Adrenal gland (tissue), 9 donors: ENCODE measurements at regions not wholly inside any gene's neighbourhood (a gene's known extent, or its start where the extent isn't known, plus 50 kb on each side); places are given as distances from the start of the nearest gene placed in this dataset.

Source experiments
- DNase-seq, 7 donors: peaks; one replicate each; pipeline ENCODE4 v3.0.0-alpha.2; 2019 to 2020
- H3K27ac ChIP-seq, 5 donors: fragments of 200-600 bp; sonication (generic) in 4 of 5; 1 replicate in 3 of 5; 2 replicates in 2 of 5; pipeline versions ENCODE4 v1.5.1 to v1.8.0; 2016 to 2020; ENCODE audit warnings: mild to moderate bottlenecking in 1 of 5
- H3K27me3 ChIP-seq: fragments of 200-600 bp; 2 replicates; pipeline ENCODE4 v1.8.0; 2021
- H3K36me3 ChIP-seq, 2 donors: fragments of 200-600 bp; replicated peaks in 1 of 2; 1 replicate in 1 of 2; 2 replicates in 1 of 2; pipeline versions ENCODE4 v1.5.1 to v1.8.0; 2018 to 2022
- H3K4me1 ChIP-seq, 2 donors: fragments of 200-600 bp; replicated peaks in 1 of 2; 1 replicate in 1 of 2; 2 replicates in 1 of 2; pipeline versions ENCODE4 v1.5.1 to v1.8.0; 2018 to 2021
- H3K4me3 ChIP-seq, 4 donors: fragments of 200-600 bp; sonication (generic) in 3 of 4; one replicate each; pipeline ENCODE4 v1.5.1; 2016 to 2018
- H3K9me3 ChIP-seq, 3 donors: fragments of 200-600 bp; sonication (generic) in 1 of 3; replicated peaks in 1 of 3; 1 replicate in 2 of 3; 2 replicates in 1 of 3; pipeline versions ENCODE4 v1.5.1 to v1.8.0; 2016 to 2021
- CTCF ChIP-seq, 6 experiments: fragments of 450-650 bp in 4 of 6; fragments of 200-600 bp in 2 of 6; sonication (generic) in 1 of 6; IDR thresholded peaks; 1 replicate in 5 of 6; 2 replicates in 1 of 6; pipeline versions ENCODE4 v1.5.1 to v1.8.0; 2016 to 2021; ENCODE audit warnings: antibody characterized with exemption in 6 of 6, mild to moderate bottlenecking in 2 of 6, moderate library complexity in 1 of 6
- POLR2A ChIP-seq, 2 donors: fragments of 450-650 bp; IDR thresholded peaks; one replicate each; pipeline ENCODE4 v1.6.1; 2017; ENCODE audit warnings: antibody characterized with exemption in 2 of 2, mild to moderate bottlenecking in 2 of 2, moderate library complexity in 1 of 2
- WGBS, 4 donors: extraction: QIAGEN DNeasy Blood & Tissue Kit in 2 of 4; methylation state at CpG; one replicate each; pipeline versions ENCODE4 v1.1.5 to v1.1.7; 2013 to 2017; 5-methylcytosine and 5-hydroxymethylcytosine counted together
- intact Hi-C, 2 donors: fragments of 100-400 bp; cut with DNase I; formaldehyde crosslinking; loops; one replicate each; pipeline versions ENCODE4 v1.14.1 to v1.15.0; 2022 to 2023
- donor health status: healthy with polysubstance abuse.
- donor health status: Bipolar disorder and iron deficiency.
- donor health status: DM: yes; HTN: yes; CAD: no.
- donor health status: DM: no; HTN: no; CAD: no.
- donor health status: DM: no; HTN: no; CAD: no.

- no peak overlapping the region for H3K4me3 ChIP-seq
- TF ChIP-seq POLR2A (IDR thresholded peaks at IDR 0.05) (no peak), CTCF (IDR thresholded peaks at IDR 0.05) (no peak)
- no peaks in the 10 kb centered on the region for H3K4me1 ChIP-seq
- 73 to 85% (median 75%) methylated on average over 7 of the region's 7 CpGs for WGBS, 4 donors
- no peaks in the 10 kb centered on the region for H3K9me3 ChIP-seq
- intact Hi-C loops, result no loop called here
- H3K27ac ChIP-seq, result no peak overlapping the region
- no peak for DNase-seq
- peaks cover 3% of the 10 kb centered on the region for H3K27me3 ChIP-seq
- H3K36me3 ChIP-seq, result no peaks in the 10 kb centered on the region
Observed at GRCh38 chr15:98375513-98376340, 272.6 kb upstream of the IGF1R start.

GRCh38 chr15:98380721-98381120 is 267.6 kb upstream of the IGF1R start:
- H3K27me3 ChIP-seq, result no peaks in the 10 kb centered on the region
- intact Hi-C loops, result no loop called here
- TF ChIP-seq POLR2A (IDR thresholded peaks at IDR 0.05), result no peak
- TF ChIP-seq CTCF (IDR thresholded peaks at IDR 0.05), result no peak
- H3K4me1 ChIP-seq, result no peaks in the 10 kb centered on the region
- DNase-seq, result no peak
- H3K36me3 ChIP-seq, result no peaks in the 10 kb centered on the region
- H3K27ac ChIP-seq, result no peak overlapping the region
- H3K9me3 ChIP-seq, result no peaks in the 10 kb centered on the region
- 68 to 79% (median 76%) methylated on average over 3 of the region's 3 CpGs for WGBS, 4 donors
- H3K4me3 ChIP-seq, result no peak overlapping the region

- no peak for DNase-seq
- WGBS, 4 donors, result 70 to 86% (median 81%) methylated on average over 2 of the region's 2 CpGs
- Histone ChIP-seq H3K27ac (no peak overlapping the region), H3K4me3 (no peak overlapping the region), H3K9me3 (no peaks in the 10 kb centered on the region), H3K27me3 (no peaks in the 10 kb centered on the region), H3K36me3 (no peaks in the 10 kb centered on the region), H3K4me1 (no peaks in the 10 kb centered on the region)
- intact Hi-C loops, result no loop called here
- TF ChIP-seq CTCF (IDR thresholded peaks at IDR 0.05) (no peak), POLR2A (IDR thresholded peaks at IDR 0.05) (no peak)
Observed at GRCh38 chr15:98381446-98381845, 266.9 kb upstream of the IGF1R start.

- WGBS, 4 donors, result 51 to 61% (median 54%) methylated on average over 6 of the region's 6 CpGs
- DNase-seq, result no peak
- intact Hi-C loops, result no loop called here
- no peaks in the 10 kb centered on the region for H3K9me3 ChIP-seq
- H3K4me1 ChIP-seq, result no peaks in the 10 kb centered on the region
- H3K4me3 ChIP-seq, result no peak overlapping the region
- H3K36me3 ChIP-seq, result no peaks in the 10 kb centered on the region
- no peak overlapping the region for H3K27ac ChIP-seq
- no peak for TF ChIP-seq POLR2A (IDR thresholded peaks at IDR 0.05)
- TF ChIP-seq CTCF (IDR thresholded peaks at IDR 0.05), result no peak
- H3K27me3 ChIP-seq, result no peaks in the 10 kb centered on the region
Observed at GRCh38 chr15:98382139-98382538, 266.2 kb upstream of the IGF1R start.
